ENCODE measurements at regions not wholly inside any gene's neighbourhood (a gene's known extent, or its start where the extent isn't known, plus 50 kb on each side); places are given as distances from the start of the nearest gene placed in this dataset.

DNA sequence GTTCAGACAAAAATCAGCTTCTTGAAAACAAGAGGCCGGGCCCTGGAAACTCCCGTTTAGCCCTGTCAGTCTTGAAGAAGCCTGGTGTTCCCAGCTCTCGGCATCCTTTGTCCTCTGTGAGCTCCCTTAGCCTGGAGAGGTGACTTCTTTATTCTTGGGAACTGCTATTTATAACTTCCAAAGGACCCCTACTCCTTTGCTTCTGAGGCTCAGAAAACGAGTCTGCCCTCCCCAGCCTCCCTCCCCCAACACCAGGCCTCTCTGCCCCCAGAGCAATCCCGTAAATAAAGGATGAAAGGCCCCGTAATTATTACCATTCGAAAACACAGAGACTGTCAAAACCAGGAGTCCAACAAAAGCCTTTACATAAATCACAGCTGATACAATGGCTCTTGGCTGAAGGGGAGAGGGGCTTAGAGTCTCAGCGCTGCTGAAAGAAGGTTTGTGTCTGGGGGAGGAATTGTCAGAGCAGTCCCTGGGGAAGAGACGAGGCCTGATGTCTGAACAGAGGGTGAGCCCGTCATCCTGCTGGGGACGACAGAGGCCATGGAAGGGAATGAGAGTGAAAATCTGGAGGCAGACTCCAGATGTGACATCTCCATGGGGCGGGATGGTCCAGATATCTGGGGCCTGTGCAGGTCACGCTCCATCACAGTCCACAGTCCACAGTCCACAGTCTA, 283.0 kb downstream of the MYCN start:
- Histone ChIP-seq H3K9me3 (ENCODE audit: control insufficient read depth in 4 of 4, insufficient read depth in 3 of 4, low read length in 3 of 4) (no peaks in the 10 kb centered on the region), H3K36me3 (ENCODE audit: control insufficient read depth in 4 of 4, insufficient read depth in 4 of 4, low read length in 4 of 4) (no peaks in the 10 kb centered on the region), H3K27ac (ENCODE audit: low read depth in 1 of 2, low read length in 1 of 2) (no peak overlapping the region), H3K9ac (ENCODE audit: insufficient read depth in 1 of 2, low read length in 2 of 2) (no peak overlapping the region), H3K4me1 (ENCODE audit: control insufficient read depth in 5 of 5, insufficient read depth in 5 of 5, low read length in 5 of 5) (no peaks in the 10 kb centered on the region), H3K27me3 (ENCODE audit: control insufficient read depth in 3 of 3, insufficient read depth in 3 of 3, low read length in 2 of 3) (peaks cover 0 to 2% (median 0%) of the 10 kb centered on the region in 3 donors), H3K4me3 (no peak overlapping the region)
- DNase-seq (no peak), ATAC-seq (ENCODE audit: insufficient read depth, low FRiP score) (no peak)
- WGBS, 2 donors: 81 to 88% methylated on average over 13 of the region's 13 CpGs
- no peak for TF ChIP-seq CTCF (IDR thresholded peaks at IDR 0.05; ENCODE audit: control extremely low read depth, extremely low read depth)

- H3K9me3 ChIP-seq (ENCODE audit: control insufficient read depth in 4 of 4, insufficient read depth in 3 of 4, low read length in 3 of 4): no peaks in the 10 kb centered on the region
- 94 to 95% methylated on average over 2 of the region's 2 CpGs for WGBS, 2 donors
- no peak overlapping the region for H3K9ac ChIP-seq (ENCODE audit: insufficient read depth in 1 of 2, low read length in 2 of 2)
- DNase-seq: no peak
- no peaks in the 10 kb centered on the region for H3K36me3 ChIP-seq (ENCODE audit: control insufficient read depth in 4 of 4, insufficient read depth in 4 of 4, low read length in 4 of 4)
- TF ChIP-seq CTCF (IDR thresholded peaks at IDR 0.05; ENCODE audit: control extremely low read depth, extremely low read depth): no peak
- H3K4me3 ChIP-seq: no peak overlapping the region
- H3K4me1 ChIP-seq (ENCODE audit: control insufficient read depth in 5 of 5, insufficient read depth in 5 of 5, low read length in 5 of 5): no peaks in the 10 kb centered on the region
- no peak for ATAC-seq (ENCODE audit: insufficient read depth, low FRiP score)
- H3K27me3 ChIP-seq (ENCODE audit: control insufficient read depth in 3 of 3, insufficient read depth in 3 of 3, low read length in 2 of 3): peaks cover 0 to under 1% (median 0%) of the 10 kb centered on the region in 3 donors
- H3K27ac ChIP-seq (ENCODE audit: low read depth in 1 of 2, low read length in 1 of 2): no peak overlapping the region
These were observed 282.0 kb downstream of the MYCN start for GRCh38 chr2:16222326-16222725.

DNA sequence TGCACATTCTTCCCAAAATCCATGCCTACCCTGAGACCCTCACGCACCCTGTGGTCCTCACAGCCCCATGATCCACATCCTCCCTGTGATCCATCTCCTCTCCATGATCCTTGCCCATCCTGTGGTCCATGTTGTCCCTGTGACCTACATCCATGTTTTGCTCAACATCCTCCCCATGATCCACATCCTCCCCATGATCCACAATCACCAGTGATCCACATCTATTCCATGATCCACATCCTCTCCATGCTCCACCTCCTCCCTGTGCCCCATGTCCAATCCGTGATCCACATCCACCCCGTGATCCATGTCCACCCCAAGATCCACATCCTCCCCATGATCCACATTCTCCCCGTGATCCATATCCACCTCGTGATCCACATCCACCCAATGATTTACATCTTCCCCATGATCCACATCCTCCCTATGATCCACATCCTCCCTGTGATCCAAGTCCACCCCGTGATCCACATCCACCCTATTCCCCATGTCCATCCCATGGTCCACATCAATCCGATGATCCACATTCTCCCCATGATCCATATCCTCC, 281.2 kb downstream of the MYCN start:
- Histone ChIP-seq H3K27me3 (ENCODE audit: control insufficient read depth in 3 of 3, insufficient read depth in 3 of 3, low read length in 2 of 3) (no peaks in the 10 kb centered on the region), H3K27ac (ENCODE audit: low read depth in 1 of 2, low read length in 1 of 2) (no peak overlapping the region), H3K9ac (ENCODE audit: insufficient read depth in 1 of 2, low read length in 2 of 2) (no peak overlapping the region), H3K4me3 (no peak overlapping the region), H3K9me3 (ENCODE audit: control insufficient read depth in 4 of 4, insufficient read depth in 3 of 4, low read length in 3 of 4) (no peaks in the 10 kb centered on the region), H3K36me3 (ENCODE audit: control insufficient read depth in 4 of 4, insufficient read depth in 4 of 4, low read length in 4 of 4) (no peaks in the 10 kb centered on the region), H3K4me1 (ENCODE audit: control insufficient read depth in 5 of 5, insufficient read depth in 5 of 5, low read length in 5 of 5) (no peaks in the 10 kb centered on the region)
- 78 to 79% methylated on average over 7 of the region's 7 CpGs for WGBS, 2 donors
- no peak for DNase-seq
- TF ChIP-seq CTCF (IDR thresholded peaks at IDR 0.05; ENCODE audit: control extremely low read depth, extremely low read depth): no peak
- ATAC-seq (ENCODE audit: insufficient read depth, low FRiP score): no peak
